ENCODE measurements at regions not wholly inside any gene's neighbourhood (a gene's known extent, or its start where the extent isn't known, plus 50 kb on each side); places are given as distances from the start of the nearest gene placed in this dataset.

DNA sequence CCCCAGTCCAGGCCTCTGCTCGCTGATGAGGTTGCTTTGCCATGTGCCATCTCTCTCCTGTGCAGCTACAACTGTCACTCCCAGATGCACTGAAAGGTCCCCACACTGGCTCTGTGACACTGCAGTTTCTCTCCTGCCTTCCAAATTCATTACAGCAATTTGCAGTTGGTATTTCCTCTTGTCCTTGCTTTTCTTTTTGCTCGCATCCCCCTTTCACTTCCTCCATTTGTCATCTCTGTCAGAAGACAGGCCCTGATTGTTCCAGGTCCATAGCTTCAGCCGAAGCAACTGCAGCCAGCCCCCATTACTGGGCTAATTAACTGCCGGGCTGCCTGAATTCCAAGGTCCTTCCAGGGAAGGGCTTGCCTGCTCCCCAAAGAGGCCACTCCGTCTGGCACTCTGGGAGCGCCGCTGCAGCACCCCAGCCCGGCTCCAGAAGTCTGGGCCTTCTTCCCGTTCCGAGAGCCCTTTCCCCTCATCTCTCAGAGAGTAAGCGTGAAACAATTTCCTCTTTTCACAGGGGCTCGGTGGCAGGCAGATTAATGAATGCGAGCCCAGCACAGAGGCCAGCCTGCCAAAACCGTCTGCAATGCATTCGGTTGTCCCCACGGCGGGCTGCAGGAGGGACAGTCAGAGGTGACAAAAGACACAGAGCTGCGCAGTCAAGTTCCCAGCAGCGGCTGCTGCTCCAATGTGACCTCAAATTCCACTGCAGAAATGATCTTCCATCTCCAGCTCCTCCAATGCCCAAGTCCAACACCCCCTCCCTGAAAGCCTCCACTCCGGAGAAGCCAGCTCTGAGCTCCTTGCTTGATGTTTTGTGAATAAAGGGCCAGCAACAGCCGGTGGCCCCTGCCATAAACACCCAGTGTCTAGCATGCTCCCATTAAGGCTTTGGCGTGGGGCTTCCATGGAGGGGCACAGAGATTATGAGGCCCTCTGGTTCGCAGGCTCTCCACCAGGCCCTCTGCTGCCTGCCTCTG, 279.4 kb upstream of the HABP2 start:
- H2AFZ ChIP-seq (ENCODE audit: low read depth, low read length), result no peak overlapping the region
- TF ChIP-seq CBFA2T3 (IDR thresholded peaks at IDR 0.05) (no peak), ZNF316 (IDR thresholded peaks at IDR 0.05) (no peak), RFX1 (IDR thresholded peaks at IDR 0.05) (no peak)
- in situ Hi-C loops (cut with MboI), result no loop called here

DNA sequence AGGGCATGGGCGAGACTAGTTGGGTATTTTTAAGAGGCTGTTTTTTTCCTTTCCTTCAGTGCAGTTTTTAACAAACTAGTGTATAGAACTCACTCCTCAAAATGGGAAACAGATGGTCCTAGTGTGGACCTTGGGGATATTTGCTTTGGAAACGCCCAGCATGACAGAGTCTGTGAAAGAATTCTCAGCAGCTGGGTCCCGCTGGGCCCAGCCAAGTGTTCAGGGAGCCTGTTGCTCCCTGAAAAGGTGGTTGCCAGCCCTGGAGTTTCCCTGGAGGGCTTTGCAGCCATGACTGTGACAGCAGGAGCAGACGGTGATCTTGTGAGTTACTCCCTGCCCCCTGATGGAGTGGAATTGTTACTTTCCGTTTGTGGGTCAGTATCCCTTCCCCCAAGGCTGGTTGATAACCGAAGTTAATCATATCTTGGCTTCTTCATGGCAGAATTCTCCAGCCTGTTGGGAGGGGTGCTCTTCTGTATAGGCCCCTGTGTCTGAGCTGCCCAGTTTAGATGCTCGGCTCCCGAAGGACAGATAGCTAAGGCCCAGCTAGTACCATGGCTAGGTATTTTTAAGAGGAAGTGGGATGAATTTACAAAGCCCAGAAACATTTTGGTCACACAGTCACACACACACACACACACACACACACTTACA, 278.6 kb upstream of the HABP2 start:
- no TSS peak for BruUV-seq (replicated peaks)
- Histone ChIP-seq H3K27me3 (ENCODE audit: control insufficient read depth in 2 of 2, insufficient read depth in 2 of 2, low read length in 2 of 2) (peaks cover 4 to 20% of the 10 kb centered on the region in 2 experiments; a peak in 3 of 5 replicates), H3K9ac (ENCODE audit: insufficient read depth in 1 of 2, low read depth in 2 of 2, low read length in 2 of 2) (no peak overlapping the region), H3K9me1 (ENCODE audit: control insufficient read depth, insufficient read depth, low read length) (no peaks in the 10 kb centered on the region), H2AFZ (ENCODE audit: low read depth, low read length) (no peak overlapping the region), H3K27ac (ENCODE audit: extremely low read depth, low read depth, low read length) (no peak overlapping the region), H3K4me3 (no peak overlapping the region), H4K20me1 (replicated peaks; ENCODE audit: control insufficient read depth, insufficient read depth, low read length) (no peaks in the 10 kb centered on the region), H3K36me3 (ENCODE audit: control insufficient read depth, insufficient read depth, low read length) (no peaks in the 10 kb centered on the region), H3K9me3 (replicated peaks; ENCODE audit: control insufficient read depth, insufficient read depth, low read depth, low read length) (no peaks in the 10 kb centered on the region), H3K79me2 (ENCODE audit: control insufficient read depth, insufficient read depth, low read length) (no peaks in the 10 kb centered on the region), H3K4me2 (ENCODE audit: insufficient read depth, low read length) (no peak overlapping the region), H3K4me1 (replicated peaks in 1 of 2; ENCODE audit: control insufficient read depth in 2 of 2, insufficient read depth in 2 of 2, low read length in 2 of 2) (no peaks in the 10 kb centered on the region)
- in situ Hi-C loops (cut with MboI), result no loop called here
- CTCF ChIA-PET (ENCODE audit: low intra/inter-chr PET ratio), result no interaction called here
- DNase-seq (ENCODE audit: extremely low read depth in 1 of 4, low spot score in 3 of 4) (no peak), ATAC-seq (no peak), FAIRE-seq (no peak)
- 0% methylated on average over 8 of the region's 8 CpGs for WGBS (ENCODE audit: insufficient coverage, low coverage, missing lambda C conversion rate)
- POLR2A ChIA-PET, result interaction anchor here (0.7 kb wide), 1 partner anchor 1686 kb away, joined by 3 read pairs; no protein-coding TSS in a partner anchor
- intact Hi-C loops (cut with micrococcal nuclease), result no loop called here
- TF ChIP-seq MCM5 (IDR thresholded peaks at IDR 0.05; ENCODE audit: low read depth), result no peak
- no peak for TF ChIP-seq ZNF282 (CRISPR knock-in tag; IDR thresholded peaks at IDR 0.05)
- no peak for TF ChIP-seq JUN (IDR thresholded peaks at IDR 0.05; ENCODE audit: borderline replicate concordance, low read depth, low read length)
- no peak for TF ChIP-seq JUN (CRISPR knock-in tag; IDR thresholded peaks at IDR 0.05; ENCODE audit: borderline replicate concordance)
- TF ChIP-seq E2F3 (CRISPR knock-in tag; IDR thresholded peaks at IDR 0.05), result no peak
- TF ChIP-seq CBFA2T2 (conservative IDR thresholded peaks at IDR 0.05), result no peak
- TF ChIP-seq, protein P1, sequence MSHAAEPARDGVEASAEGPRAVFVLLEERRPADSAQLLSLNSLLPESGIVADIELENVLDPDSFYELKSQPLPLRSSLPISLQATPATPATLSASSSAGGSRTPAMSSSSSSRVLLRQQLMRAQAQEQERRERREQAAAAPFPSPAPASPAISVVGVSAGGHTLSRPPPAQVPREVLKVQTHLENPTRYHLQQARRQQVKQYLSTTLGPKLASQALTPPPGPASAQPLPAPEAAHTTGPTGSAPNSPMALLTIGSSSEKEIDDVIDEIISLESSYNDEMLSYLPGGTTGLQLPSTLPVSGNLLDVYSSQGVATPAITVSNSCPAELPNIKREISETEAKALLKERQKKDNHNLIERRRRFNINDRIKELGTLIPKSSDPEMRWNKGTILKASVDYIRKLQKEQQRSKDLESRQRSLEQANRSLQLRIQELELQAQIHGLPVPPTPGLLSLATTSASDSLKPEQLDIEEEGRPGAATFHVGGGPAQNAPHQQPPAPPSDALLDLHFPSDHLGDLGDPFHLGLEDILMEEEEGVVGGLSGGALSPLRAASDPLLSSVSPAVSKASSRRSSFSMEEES (CRISPR knock-in tag; IDR thresholded peaks at IDR 0.05), result no peak
- no peak for TF ChIP-seq LARP7 (IDR thresholded peaks at IDR 0.05)
- TF ChIP-seq PTRF (tag; IDR thresholded peaks at IDR 0.05), result no peak
- TF ChIP-seq SIX5 (IDR thresholded peaks at IDR 0.05; ENCODE audit: borderline replicate concordance in 1 of 2, insufficient read depth in 1 of 2, low read depth in 1 of 2, low read length in 2 of 2), result no peak

More for the DNA sequence above, 279.4 kb upstream of the HABP2 start:
- no peaks in the 10 kb centered on the region for H3K79me2 ChIP-seq (ENCODE audit: control insufficient read depth, insufficient read depth, low read length)
- H3K9me3 ChIP-seq (replicated peaks; ENCODE audit: control insufficient read depth, insufficient read depth, low read depth, low read length), result no peaks in the 10 kb centered on the region
- no TSS peak for BruUV-seq (replicated peaks)
- no peaks in the 10 kb centered on the region for H3K36me3 ChIP-seq (ENCODE audit: control insufficient read depth, insufficient read depth, low read length)
- no peak overlapping the region for H3K9ac ChIP-seq (ENCODE audit: insufficient read depth in 1 of 2, low read depth in 2 of 2, low read length in 2 of 2)
- no peak for FAIRE-seq
- no peaks in the 10 kb centered on the region for H4K20me1 ChIP-seq (replicated peaks; ENCODE audit: control insufficient read depth, insufficient read depth, low read length)
- H3K4me1 ChIP-seq (replicated peaks in 1 of 2; ENCODE audit: control insufficient read depth in 2 of 2, insufficient read depth in 2 of 2, low read length in 2 of 2), result no peaks in the 10 kb centered on the region
- ChIA-PET CTCF (ENCODE audit: low intra/inter-chr PET ratio) (no interaction called here), POLR2A (interaction anchor here (0.5 to 0.7 kb wide), 4 partner anchors 20 to 1687 kb away, joined by 3 to 4 read pairs (median 3); no protein-coding TSS in a partner anchor)
- H3K27me3 ChIP-seq (ENCODE audit: control insufficient read depth in 2 of 2, insufficient read depth in 2 of 2, low read length in 2 of 2), result peaks cover 4 to 20% of the 10 kb centered on the region in 2 experiments; a peak in 3 of 5 replicates
- H3K27ac ChIP-seq (ENCODE audit: extremely low read depth, low read depth, low read length), result no peak overlapping the region
- H3K9me1 ChIP-seq (ENCODE audit: control insufficient read depth, insufficient read depth, low read length), result no peaks in the 10 kb centered on the region
- no peak overlapping the region for H3K4me3 ChIP-seq
- no peak for ATAC-seq
- no peak overlapping the region for H3K4me2 ChIP-seq (ENCODE audit: insufficient read depth, low read length)
- WGBS (ENCODE audit: insufficient coverage, low coverage, missing lambda C conversion rate), result under 1% methylated on average over 20 of the region's 23 CpGs
- intact Hi-C loops (cut with micrococcal nuclease), result no loop called here
- DNase-seq (ENCODE audit: extremely low read depth in 1 of 4, low spot score in 3 of 4), result no peak

Data from K562 (cell line).